ENCODE measurements at regions not wholly inside any gene's neighbourhood (a gene's known extent, or its start where the extent isn't known, plus 50 kb on each side); places are given as distances from the start of the nearest gene placed in this dataset.

- TF ChIP-seq, protein P1, sequence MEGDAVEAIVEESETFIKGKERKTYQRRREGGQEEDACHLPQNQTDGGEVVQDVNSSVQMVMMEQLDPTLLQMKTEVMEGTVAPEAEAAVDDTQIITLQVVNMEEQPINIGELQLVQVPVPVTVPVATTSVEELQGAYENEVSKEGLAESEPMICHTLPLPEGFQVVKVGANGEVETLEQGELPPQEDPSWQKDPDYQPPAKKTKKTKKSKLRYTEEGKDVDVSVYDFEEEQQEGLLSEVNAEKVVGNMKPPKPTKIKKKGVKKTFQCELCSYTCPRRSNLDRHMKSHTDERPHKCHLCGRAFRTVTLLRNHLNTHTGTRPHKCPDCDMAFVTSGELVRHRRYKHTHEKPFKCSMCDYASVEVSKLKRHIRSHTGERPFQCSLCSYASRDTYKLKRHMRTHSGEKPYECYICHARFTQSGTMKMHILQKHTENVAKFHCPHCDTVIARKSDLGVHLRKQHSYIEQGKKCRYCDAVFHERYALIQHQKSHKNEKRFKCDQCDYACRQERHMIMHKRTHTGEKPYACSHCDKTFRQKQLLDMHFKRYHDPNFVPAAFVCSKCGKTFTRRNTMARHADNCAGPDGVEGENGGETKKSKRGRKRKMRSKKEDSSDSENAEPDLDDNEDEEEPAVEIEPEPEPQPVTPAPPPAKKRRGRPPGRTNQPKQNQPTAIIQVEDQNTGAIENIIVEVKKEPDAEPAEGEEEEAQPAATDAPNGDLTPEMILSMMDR (IDR thresholded peaks at IDR 0.05) = no peak
These were observed 272.5 kb upstream of the COBL start for GRCh38 chr7:51589111-51589510.

- TF ChIP-seq, protein P1 (IDR thresholded peaks at IDR 0.05) = no peak
These were observed 271.0 kb upstream of the COBL start for GRCh38 chr7:51587604-51588003.

- TF ChIP-seq, protein P1 (IDR thresholded peaks at IDR 0.05) = no peak
These were observed 260.8 kb upstream of the COBL start for GRCh38 chr7:51577390-51577789.

DNA sequence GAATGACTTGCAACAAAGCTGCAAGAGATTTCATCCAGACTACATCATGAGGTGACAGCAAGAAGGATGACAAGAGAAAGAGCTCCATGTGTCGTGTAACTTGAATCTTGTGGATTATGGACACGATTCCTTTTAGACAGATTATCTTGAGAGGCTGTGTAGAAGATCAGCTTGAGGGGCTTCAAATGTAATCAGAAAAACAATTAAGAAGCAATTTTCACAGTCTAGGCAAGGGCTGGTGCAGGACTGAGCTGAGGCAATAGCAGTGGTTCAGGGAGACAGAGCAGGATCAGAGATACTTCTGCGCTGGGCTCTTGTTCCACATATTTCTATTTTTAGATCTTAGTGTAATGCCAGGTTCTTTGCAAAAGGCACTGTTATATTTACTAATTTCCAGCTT, 253.0 kb upstream of the COBL start:
- TF ChIP-seq, protein P1 (IDR thresholded peaks at IDR 0.05) = no peak

- TF ChIP-seq, protein P1 (IDR thresholded peaks at IDR 0.05) = no peak
These were observed 252.6 kb upstream of the COBL start for GRCh38 chr7:51569176-51569575.

GRCh38 chr7:51551070-51551469, 234.5 kb upstream of the COBL start:
- TF ChIP-seq, protein P1 (IDR thresholded peaks at IDR 0.05) = no peak

GRCh38 chr7:51545131-51545530, 228.5 kb upstream of the COBL start:
- TF ChIP-seq, protein P1 (IDR thresholded peaks at IDR 0.05) = no peak

- TF ChIP-seq, protein P1 (IDR thresholded peaks at IDR 0.05) = no peak
These were observed 227.4 kb upstream of the COBL start for GRCh38 chr7:51543801-51544553.

Measured in LNCAP (cell line).